GM21723 (cell line): ENCODE measurements at regions not wholly inside any gene's neighbourhood (a gene's known extent, or its start where the extent isn't known, plus 50 kb on each side); places are given as distances from the start of the nearest gene placed in this dataset.
"Not testable (repeated sequence)": the region's sequence is repeated elsewhere in the genome, so short reads cannot be mapped to it uniquely, and the experiment has no call there.

Source experiments
- ATAC-seq: cut with Tn5 transposase; IDR thresholded peaks from one replicate; pipeline ENCODE4 v1.9.1; 2021; ENCODE audit warnings: mild to moderate bottlenecking, moderate library complexity; ENCODE audit not compliant: unreplicated experiment

DNA sequence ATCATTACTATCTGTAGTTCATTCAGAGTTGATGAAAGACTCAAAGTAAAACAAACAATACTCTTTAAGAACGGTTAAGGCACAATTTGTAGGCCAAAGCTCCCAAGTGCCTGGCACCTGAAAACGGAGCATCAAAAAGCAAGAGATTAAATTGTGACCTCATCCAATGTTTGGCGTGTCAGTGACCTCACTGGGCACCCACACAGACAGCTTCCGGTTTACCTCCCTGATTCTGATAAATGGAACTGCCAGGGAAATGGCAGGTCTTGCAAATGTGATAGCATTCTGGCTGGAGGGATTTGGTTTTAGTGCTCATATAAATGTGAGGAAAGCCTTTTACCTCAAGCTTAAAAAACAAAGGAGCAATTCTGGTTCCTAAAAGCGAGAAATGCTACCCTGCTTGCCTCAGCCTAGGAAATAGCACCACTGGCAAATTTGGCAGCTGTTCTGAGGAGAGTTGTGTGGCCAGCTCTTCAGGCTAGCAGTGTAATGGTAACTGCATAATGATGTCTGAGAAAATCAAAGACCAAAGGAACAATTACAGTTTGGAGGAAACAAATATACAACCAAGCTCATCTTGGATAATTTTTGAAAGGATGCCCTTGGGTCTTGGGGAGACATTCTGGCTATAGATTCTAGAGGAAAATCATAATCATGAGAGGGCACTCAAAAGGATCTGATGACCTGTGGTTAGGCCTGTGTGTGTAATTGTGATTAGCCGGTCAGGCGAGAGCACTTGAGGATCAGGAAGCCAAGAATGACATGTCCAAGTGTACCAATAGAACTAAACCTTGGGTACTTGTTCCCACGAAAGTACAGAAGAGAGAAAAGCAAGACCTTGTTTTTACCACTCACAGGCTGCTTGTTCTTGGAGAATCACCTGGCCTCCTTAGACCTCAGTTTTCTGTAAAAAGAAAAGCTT lies 174.3 kb downstream of the TFAP2B start:
- ATAC-seq: no peak

DNA sequence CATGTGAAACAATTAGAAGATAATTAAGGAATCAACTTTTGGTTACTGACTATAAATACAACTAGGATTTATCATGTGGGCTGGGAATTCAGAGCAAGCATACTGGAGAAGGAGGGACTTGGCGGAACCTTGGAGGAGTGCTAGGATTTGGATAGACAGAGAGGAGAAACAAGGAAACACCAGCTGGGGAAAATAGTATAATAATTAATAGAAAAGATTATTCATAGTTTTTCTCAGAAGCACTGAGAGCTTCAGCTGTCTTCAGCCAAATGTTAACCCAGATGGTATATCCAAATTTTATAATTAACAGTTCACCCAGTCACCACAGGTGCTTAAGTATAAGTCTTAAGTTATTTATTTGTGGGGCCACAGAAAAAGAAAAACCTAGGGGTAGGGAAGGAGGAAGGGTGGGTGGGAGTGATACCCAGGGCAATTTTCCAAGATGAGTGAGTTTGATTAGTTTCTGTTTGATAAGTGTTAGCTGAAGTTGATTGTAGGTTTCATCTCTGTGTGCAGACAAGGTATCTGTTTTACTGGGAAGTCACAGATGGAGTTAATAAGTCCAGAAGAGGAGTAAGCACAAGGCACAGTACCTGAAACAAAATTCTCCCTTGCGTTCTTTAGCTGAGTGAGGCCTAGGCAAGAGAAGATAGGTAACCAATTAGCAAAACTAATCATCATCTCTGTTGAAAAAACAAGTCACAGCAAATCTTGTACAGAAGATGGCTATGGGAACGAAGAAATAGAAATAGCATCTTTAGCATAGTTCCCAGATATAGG lies 175.5 kb downstream of the TFAP2B start:
- ATAC-seq: no peak

DNA sequence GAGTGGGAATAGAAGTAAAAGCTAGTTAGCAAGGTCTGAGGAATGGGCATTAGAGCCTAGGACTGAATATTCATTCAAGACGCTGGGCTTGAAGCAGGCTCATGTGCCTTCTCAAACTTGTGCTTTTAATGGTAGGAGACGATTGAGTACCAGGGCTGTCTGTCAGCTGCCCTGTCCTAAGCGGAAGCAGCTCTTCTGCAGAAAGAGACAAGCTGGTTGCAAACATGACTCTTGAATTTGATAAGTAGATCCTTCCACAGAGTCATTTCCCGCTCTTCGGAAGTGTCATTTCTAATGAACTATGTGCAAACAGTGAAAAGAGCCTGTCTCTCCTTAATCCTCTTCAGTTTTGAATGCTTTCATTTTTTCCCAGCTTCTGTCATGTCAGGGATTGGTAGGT lies 176.4 kb downstream of the TFAP2B start:
- no peak for ATAC-seq

DNA sequence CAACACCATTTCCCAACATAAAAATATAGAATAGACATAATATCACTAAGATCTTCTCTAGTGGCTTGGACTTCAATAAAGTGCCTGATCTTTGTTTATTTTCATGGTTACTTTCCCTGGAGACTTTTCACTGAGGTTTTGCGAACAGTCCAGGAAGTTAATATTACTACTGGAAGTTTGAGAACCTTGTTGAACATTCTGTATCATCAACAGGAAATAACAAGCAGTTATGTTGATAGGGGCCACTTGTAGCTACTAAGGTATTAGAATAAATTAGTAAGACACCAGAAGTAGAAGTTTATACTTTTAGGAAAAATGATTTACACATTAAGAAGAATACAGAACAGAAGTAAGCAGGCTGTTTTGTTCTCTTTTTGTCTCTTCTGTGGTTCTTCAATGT lies 180.2 kb downstream of the TFAP2B start:
- ATAC-seq: no peak

DNA sequence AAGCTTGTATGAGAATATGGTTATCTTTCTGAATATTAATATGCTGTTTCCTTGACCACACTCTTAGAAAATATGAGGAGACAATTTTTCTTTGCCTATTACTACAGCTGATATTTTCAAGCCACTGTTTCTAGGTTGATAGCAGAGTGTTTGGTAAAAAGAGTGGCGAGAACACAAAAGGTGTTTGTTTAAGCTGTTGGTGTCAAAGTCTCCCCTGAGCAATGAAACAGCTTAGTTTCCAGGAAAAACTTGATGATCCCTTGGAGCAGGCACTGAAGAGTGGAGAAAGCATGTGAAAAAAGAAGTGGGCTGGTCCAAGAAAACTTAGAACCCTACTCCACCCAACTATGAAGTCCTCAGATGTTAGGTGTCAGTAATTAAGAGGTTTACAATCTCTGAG lies 182.7 kb downstream of the TFAP2B start:
- ATAC-seq: no peak

DNA sequence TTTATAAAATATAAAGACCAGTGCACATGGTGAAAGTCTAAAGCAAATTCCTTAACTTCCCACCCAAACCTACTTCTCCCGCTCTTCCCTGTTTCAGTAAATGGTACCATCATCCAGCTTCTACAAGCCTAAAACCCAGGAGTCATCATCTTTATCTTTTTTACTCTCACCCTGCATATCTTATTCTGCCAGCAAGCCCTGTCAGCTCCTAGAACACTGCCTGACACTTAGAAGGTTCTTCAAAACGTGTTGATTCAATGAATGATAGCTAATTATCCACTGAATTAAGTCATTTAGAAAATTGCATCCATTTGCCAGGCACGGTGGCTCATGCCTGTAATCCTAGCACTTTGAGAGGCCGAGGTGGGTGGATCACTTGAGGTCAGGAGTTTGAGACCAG lies 185.7 kb downstream of the TFAP2B start:
- ATAC-seq: no peak

DNA sequence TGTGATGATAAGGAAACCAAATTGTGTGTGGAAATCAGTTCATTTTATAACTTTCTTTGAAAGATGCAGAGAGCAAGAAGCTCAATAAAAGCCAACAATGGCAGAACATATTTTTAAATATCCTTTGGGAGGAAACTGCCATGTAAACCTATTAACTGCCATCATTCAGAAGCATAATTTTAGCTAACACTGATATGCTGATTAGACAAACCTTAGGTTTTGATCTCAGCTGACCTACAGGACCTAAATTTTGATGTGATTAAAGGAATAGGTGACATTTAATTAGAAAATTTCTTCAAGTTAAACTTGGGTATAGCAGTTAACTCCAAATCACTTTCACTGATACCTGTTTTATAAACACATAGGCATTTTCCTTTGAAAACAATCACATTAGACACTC lies 187.1 kb downstream of the TFAP2B start:
- ATAC-seq: no peak

DNA sequence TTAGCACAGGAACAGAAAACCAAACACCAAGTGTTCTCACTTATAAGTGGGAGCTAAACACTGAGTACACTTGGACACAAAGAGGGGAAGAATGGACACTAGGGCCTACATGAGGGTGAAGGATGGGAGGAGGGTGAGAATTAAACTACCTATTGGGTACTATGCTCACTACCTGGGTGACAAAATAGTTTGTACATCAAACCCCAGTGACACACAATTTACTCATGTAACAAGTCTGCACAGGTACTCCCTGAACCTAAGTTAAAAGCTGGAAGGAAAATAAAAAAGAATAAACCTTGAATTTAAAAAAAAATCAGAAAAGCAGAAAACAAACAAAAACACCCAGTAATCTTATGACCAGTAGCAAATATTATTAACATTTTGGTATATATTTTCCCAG lies 188.6 kb downstream of the TFAP2B start:
- ATAC-seq: no peak

DNA sequence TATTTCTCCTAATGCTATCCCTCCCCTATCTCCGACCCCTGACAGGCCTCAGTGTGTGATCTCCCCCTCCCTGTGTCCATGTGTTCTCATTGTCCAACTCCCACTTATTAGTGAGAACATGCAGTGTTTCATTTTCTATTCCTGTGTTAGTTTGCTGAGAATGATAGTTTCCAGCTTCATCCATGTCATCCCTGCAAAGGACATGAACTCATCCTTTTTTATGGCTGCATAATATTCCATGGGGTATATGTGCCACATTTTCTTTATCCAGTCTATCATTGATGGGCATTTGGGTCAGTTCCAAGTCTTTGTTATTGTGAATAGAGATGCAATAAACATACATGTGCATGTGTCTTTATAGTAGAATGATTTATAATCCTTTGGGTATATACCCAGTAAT lies 190.0 kb downstream of the TFAP2B start:
- not testable (repeated sequence) for ATAC-seq

DNA sequence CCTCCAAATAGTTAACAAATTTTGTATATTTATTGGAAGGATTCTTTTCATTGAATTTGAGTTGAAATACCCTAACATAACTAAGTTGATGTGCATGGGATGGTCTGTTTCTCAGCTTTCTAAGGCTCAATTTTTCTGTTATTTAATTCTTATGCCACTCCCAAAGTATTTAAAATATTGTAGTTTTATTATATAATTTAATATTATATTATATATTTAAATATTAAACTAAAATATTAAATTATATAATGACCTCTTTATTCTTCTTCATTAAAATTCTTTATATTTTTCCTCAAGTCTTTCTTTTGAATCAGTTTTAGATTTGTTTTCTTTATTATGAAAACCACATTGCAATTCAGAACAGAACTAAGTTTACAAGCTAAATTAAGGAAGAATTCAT lies 194.7 kb downstream of the TFAP2B start:
- no peak for ATAC-seq

DNA sequence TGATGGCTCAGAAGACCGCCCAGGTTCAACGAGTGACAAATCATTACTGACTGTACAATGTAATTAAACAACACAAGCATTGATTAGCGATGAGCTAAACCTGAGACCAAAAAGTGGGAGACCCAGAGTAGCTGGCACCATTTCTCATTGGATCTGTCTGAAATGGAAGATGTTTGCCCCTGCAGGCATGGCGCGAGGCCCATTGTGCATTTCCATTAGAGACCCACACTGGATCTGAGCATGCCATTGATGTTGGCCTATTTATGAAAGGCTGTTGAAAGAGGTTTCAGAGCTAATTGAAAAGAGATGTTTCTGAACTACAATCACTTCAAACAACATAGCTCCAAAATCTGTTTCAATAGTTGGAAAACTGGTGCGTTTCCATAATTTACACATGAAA lies 196.7 kb downstream of the TFAP2B start:
- ATAC-seq: no peak

DNA sequence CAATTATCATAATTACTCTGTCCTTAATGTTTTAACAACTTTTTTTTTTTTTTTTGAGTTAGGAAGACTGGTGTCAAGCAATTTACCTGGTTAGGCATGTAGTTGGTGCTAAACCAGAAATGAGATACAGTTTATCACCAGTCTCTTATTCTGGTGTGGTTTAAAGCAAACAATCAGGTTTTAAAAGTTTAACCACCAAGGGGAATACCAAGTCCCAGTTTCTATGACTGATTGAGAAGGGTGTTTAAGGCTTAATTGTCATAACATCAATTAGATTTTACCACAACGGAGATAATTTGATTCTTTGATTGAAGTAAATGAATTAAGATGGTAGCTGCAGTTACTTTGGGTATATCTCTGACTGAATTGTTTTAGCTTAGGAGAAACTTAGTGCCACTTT lies 197.8 kb downstream of the TFAP2B start:
- no peak for ATAC-seq

DNA sequence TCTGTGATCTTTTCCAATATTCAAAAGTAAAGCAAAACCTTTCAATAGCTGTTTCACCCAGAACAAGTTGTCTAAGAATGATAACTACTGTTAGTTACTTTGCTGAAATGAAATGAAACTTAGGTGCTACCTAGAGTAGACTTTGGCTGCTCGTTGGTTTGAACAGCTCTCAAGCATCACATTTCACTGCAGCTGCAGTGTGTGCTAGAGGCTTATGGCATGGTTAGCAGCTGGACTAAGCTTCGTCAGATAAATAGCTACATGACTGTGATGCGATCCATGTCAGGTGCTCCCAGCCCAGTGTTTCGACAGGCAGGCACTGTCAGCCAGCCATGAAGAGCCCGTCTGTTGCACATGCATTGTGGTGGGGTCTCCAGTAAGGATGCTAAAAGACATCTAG lies 201.1 kb downstream of the TFAP2B start:
- no peak for ATAC-seq

DNA sequence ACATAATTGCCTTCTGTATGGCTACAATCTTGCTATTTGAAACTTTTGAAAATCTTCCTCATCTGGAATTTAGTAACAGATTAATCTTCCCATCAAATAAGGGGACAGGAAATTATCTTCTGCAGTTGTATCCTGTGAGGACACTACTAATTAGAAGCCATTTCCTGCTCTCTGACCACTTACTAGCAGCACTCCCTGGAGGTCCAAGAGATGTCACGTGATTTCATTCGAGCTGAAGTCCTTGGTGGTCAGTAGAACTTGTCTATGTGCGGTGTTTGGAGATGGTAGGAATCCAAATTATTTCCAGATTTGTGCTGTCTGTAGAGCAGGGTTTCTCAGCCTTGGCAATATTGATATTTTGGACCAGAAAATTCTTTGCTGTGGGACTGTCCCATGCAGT lies 202.5 kb downstream of the TFAP2B start:
- no peak for ATAC-seq

DNA sequence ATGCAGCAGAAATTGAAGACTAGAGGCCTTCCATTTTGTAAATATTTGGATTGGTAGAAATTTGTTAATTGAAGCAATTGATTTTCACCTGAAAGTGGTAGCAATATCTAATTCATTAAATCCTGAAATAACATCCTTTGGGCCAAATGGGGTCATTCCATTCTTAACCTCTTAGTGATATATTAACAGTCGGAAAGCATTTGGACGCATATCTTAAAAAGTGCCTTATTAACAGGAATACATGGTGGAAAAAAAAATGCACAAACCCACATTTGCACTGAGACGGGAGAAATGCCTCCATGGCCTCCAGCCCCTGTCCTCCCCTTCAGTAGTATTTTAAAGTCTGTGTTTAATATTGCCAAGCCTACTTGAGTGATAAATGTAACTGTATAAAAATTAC lies 205.5 kb downstream of the TFAP2B start:
- no peak for ATAC-seq

DNA sequence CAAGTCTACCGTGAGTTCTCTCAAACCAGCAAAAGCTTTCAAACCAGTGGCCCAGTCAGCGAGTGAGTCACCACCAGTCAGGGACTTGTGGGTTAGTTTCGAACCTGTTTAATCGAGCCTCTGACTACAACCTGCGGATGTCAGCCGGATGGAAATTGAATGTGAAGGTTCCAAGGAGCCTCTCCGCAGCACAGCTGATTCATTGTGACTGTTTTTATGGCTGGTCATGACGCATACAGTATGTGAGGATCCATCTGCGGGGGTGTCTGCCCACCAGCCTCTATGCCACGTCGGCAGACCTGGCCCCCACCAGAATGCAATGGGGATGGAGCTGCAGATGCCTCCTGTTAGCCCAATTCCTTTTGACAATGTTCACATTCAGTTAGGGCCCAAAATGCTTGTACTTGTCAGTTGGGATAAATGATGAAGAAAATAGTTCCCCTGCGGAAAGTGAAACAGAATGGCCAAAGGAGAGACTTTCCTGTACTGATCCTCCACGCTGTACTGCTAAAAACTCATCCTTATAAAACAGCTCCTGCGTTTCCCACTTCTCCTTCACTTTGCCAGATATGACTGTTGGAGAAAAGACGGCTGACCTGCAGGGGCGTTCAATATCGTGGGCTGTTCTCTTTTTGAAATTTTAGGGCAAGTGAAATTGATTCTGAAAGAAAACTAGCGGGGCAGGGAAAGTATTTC lies 206.6 kb downstream of the TFAP2B start:
- no peak for ATAC-seq

DNA sequence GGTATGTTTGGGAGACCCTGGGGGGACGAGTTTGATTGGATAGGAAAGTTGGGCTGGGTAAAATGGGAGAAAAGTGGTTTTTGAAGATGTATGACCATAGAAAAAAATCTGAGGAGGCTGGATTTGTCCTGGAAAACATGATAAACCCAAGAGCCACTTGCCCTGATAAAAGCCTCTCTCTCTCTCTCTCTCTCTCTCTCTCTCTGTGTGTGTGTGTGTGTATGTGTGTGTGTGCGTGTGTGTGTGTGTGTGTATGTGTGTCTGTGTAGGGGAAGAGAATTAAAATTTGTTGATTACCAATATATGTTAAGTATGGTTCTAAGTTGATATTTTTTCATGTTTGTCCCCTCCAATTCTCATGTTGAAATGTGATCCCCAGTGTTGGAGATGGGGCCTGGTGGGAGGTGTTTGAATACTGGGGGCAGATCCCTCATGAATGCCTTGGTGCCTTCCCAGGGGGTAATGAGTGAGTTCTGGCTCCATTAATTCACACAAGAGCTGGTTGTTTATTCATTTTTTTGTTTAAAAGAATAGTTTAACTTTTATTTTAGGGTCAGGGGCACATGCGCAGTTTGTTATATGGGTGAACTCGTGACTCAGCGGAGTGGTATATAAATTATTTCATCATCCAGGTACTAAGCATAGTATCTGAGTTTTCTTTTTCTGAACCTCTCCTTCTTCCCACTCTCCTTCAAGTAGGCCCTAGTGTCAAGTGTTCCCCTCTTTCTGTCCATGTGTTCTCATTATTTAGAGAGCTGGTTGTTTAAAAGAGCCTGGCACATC lies 208.8 kb downstream of the TFAP2B start:
- ATAC-seq: no peak

DNA sequence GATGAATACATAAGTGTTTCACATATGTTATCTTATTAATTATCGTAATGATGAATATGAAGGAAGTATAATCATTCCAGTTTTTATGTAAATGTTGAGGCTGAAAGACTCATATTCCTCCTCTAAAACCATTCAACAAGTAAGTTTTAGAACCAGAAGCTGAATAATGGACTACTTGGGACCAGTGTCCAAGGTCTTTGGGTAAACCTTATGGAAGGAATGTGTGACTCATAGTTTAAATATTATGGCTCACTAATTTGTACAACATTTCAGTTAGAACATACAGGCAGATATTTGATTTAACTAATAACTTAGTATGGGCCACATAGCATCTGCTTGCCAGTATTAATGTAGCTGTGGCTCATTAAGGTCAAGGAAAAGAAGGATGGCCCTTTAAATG lies 209.6 kb downstream of the TFAP2B start:
- no peak for ATAC-seq

DNA sequence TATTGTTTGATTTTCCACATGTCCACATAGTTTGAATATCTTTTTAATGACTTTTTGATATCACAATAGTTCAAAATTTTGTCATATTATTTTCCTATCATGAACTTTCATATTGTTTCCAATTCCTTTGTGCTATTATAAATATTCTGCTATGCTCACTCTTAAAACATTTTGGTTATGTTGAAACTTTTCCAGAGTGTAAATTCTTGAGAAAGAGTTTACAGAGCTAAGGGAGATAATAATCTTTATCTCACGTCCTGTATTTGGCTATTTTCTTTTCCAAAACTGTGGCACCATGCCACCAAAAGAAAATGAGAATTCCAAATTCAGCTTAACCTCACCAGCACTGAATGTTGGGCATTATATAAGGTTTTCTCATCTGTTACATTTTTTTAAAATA lies 210.9 kb downstream of the TFAP2B start:
- ATAC-seq: no peak

DNA sequence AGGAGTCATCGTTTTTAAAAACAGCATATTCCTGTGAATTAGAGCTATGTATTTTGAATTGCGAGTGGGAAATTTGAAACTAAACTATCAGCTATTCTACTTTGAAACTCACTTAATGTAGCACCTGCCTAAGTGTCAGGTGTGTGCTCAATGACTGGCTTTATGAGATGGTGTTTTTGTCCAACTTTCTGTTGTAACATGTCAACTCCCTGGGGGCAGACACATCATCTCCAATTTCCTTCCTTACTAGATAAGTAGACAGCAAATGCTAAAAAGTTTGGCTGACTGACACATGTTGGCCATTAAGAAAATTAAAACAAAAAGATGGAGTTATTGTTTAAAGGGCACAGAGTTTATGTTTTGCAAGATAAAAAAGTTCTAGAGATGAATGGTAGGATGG lies 226.9 kb downstream of the TFAP2B start:
- no peak for ATAC-seq
